H4 (cell line): ENCODE measurements at regions not wholly inside any gene's neighbourhood (a gene's known extent, or its start where the extent isn't known, plus 50 kb on each side); places are given as distances from the start of the nearest gene placed in this dataset.
"Not testable (repeated sequence)": the region's sequence is repeated elsewhere in the genome, so short reads cannot be mapped to it uniquely, and the experiment has no call there.

Experiments
- DNase-seq: peaks from one replicate; pipeline ENCODE4 v3.0.0-alpha.2; 2015; ENCODE audit warnings: low spot score

GRCh38 chr10:23754179-23754578, 315.3 kb downstream of the OTUD1 start:
- no peak for DNase-seq

GRCh38 chr10:23754941-23755340, 316.1 kb downstream of the OTUD1 start:
- no peak for DNase-seq

GRCh38 chr10:23755556-23755955, 316.7 kb downstream of the OTUD1 start:
- no peak for DNase-seq

- DNase-seq = no peak
Observed at GRCh38 chr10:23768281-23768680, 329.4 kb downstream of the OTUD1 start.

- DNase-seq = no peak
Observed at GRCh38 chr10:23777153-23777552, 338.3 kb downstream of the OTUD1 start.

- no peak for DNase-seq
Observed at GRCh38 chr10:23779301-23779700, 340.4 kb downstream of the OTUD1 start.

GRCh38 chr10:23780331-23780730, 341.5 kb downstream of the OTUD1 start:
- DNase-seq = no peak

- DNase-seq = no peak
Observed at GRCh38 chr10:23786594-23786993, 347.7 kb downstream of the OTUD1 start.

GRCh38 chr10:23793577-23793976, 354.7 kb downstream of the OTUD1 start:
- no peak for DNase-seq

GRCh38 chr10:23797452-23797851, 358.6 kb downstream of the OTUD1 start:
- not testable (repeated sequence) for DNase-seq

GRCh38 chr10:23804125-23804524, 365.2 kb downstream of the OTUD1 start:
- DNase-seq = no peak

GRCh38 chr10:23813687-23814086, 374.8 kb downstream of the OTUD1 start:
- no peak for DNase-seq

- DNase-seq = no peak
Observed at GRCh38 chr10:23818484-23818883, 379.6 kb downstream of the OTUD1 start.

GRCh38 chr10:23820792-23821191, 381.9 kb downstream of the OTUD1 start:
- no peak for DNase-seq

GRCh38 chr10:23824822-23825221, 384.1 kb upstream of the KIAA1217 start:
- DNase-seq = no peak

- DNase-seq = no peak
Observed at GRCh38 chr10:23826421-23826820, 382.5 kb upstream of the KIAA1217 start.

GRCh38 chr10:23829556-23829955, 379.4 kb upstream of the KIAA1217 start:
- DNase-seq = no peak

- DNase-seq = no peak
Observed at GRCh38 chr10:23834091-23834490, 374.8 kb upstream of the KIAA1217 start.

GRCh38 chr10:23850631-23851030, 358.3 kb upstream of the KIAA1217 start:
- DNase-seq = no peak

- DNase-seq = no peak
Observed at GRCh38 chr10:23859598-23859997, 349.3 kb upstream of the KIAA1217 start.

GRCh38 chr10:23864631-23865147, 344.2 kb upstream of the KIAA1217 start:
- DNase-seq = no peak

- DNase-seq = not testable (repeated sequence)
Observed at GRCh38 chr10:23866985-23867384, 342.0 kb upstream of the KIAA1217 start.

GRCh38 chr10:23868121-23868520, 340.8 kb upstream of the KIAA1217 start:
- DNase-seq = no peak

GRCh38 chr10:23869548-23869947, 339.4 kb upstream of the KIAA1217 start:
- DNase-seq = no peak

GRCh38 chr10:23869996-23870395, 338.9 kb upstream of the KIAA1217 start:
- no peak for DNase-seq
